Activated CD8-positive, alpha-beta T cell treated with anti-CD3 and anti-CD28 coated beads, Interleukin-2, amount 10 ng/mL, durations not matched to agents 7 days and 5 days (primary cell): ENCODE measurements at regions not wholly inside any gene's neighbourhood (a gene's known extent, or its start where the extent isn't known, plus 50 kb on each side); places are given as distances from the start of the nearest gene placed in this dataset.

Experiments
- ATAC-seq: fragments of 150-1000 bp; cut with Tn5 transposase; one replicate; pipeline ENCODE4 v1.10.0; 2021; ENCODE audit warnings: moderate library complexity
- CTCF ChIA-PET: fragments of 350-600 bp; sonication (Branson Sonifier 250); formaldehyde crosslinking; loops from one replicate; lab custom pipeline; 2021; ENCODE audit warnings: antibody characterized with exemption; lab: Charles Lee
- POLR2A ChIA-PET: fragments of 350-600 bp; sonication (Branson Sonifier 250); formaldehyde crosslinking; loops from one replicate; lab custom pipeline; 2021; ENCODE audit warnings: antibody characterized with exemption; lab: Charles Lee
- DNase-seq: peaks from one replicate; pipeline ENCODE4 v3.0.0-alpha.2; 2020
- H3K27ac Mint-ChIP-seq: one replicate; pipeline ENCODE4 v1.8.0; 2021; ENCODE audit warnings: mild to moderate bottlenecking, mixed read lengths
- H3K27me3 Mint-ChIP-seq: one replicate; pipeline ENCODE4 v1.8.0; 2021; ENCODE audit warnings: low read depth, mixed read lengths
- H3K36me3 Mint-ChIP-seq: one replicate; pipeline ENCODE4 v1.8.0; 2021; ENCODE audit warnings: low read depth, mixed read lengths
- H3K4me1 Mint-ChIP-seq: one replicate; pipeline ENCODE4 v1.8.0; 2021; ENCODE audit warnings: low read depth, mixed read lengths
- H3K4me3 Mint-ChIP-seq: one replicate; pipeline ENCODE4 v1.8.0; 2021; ENCODE audit warnings: mild to moderate bottlenecking, mixed read lengths
- H3K9me3 Mint-ChIP-seq: one replicate; pipeline ENCODE4 v1.8.0; 2022; ENCODE audit warnings: mixed read lengths; ENCODE audit not compliant: insufficient read depth

DNA sequence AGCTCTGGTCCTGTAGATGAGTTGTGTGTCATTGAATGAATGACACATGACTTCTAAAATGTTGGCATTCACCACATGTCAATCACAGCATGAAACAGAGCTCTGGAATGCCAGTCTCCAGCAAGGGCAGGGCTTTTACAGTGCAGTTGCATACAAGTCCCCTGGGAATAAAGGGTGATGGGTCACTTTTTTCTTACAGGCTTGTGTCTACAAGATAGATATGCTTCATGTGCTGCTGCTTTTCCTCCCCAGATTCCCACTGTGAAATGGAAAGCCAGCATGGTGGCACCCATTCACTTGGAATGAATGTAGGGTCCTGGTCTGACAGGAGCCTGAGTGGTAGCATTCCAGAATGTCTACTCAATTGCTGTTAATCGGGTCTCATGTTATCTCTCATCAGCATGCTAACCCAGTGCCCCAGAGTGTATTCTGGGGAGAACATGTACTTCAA lies 159.1 kb upstream of the KIT start:
- Mint-ChIP-seq H3K27ac (no peak overlapping the region), H3K36me3 (no peaks in the 10 kb centered on the region), H3K4me3 (no peak overlapping the region), H3K9me3 (no peaks in the 10 kb centered on the region), H3K4me1 (peaks cover 12% of the 10 kb centered on the region), H3K27me3 (peaks cover 16% of the 10 kb centered on the region)
- ChIA-PET CTCF (no interaction called here), POLR2A (no interaction called here)
- DNase-seq (no peak), ATAC-seq (no peak)

DNA sequence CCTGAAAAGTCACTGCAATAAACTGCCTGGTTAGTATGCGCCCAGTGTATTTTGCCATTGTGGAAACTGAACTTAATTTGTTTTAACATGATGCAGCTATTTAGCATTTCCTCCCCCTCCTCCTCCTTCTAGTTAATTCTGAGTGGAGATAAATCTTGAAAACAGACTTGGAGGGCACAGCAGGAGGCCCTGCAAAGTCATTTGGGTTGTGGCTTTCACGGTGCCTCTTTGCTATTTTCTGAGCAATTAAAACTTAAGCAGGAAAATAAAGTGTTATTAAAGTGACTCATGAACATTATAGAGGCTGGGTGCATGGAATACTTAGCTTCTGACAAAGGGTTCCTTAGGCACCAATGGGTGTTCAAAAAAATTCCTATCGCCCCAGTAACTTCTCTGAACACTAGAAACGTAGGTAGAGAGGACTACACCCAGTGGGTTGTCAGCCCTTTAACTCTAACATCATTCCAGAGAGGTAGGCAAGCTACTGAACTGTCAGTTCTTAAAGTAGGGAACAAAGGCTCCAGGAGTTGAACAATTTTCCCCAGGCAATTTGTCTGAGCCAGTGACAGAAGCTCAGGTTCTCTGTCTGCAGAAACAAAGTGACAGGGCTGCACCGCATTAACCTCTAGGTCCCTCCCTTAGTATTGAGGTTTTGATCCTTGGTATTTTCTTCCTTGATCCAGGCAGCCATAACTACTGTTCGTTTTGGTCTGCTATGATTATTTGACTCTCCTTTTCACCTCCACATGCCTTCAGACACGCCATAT lies 158.3 kb upstream of the KIT start:
- Mint-ChIP-seq H3K27ac (no peak overlapping the region), H3K4me1 (peaks cover 12% of the 10 kb centered on the region), H3K36me3 (no peaks in the 10 kb centered on the region), H3K27me3 (peaks cover 16% of the 10 kb centered on the region), H3K4me3 (no peak overlapping the region), H3K9me3 (no peaks in the 10 kb centered on the region)
- no peak for DNase-seq
- ChIA-PET CTCF (no interaction called here), POLR2A (no interaction called here)
- no peak for ATAC-seq

DNA sequence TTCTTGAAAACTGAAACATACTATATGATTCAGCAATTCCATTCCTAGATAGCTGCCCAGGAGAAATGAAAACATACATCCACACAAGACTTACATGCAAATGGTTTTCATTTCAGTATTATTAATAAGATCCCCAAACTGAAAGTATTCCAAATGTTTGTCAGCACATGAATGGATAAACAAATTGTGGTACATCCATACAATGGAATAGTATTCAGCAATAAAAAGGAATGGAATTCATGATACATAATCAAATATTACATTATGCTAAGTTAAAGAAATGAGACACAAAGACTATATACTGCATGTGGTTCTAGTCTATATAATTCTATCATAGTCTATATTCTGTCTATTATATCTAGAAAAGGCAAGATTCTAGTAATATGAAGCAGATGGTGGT lies 152.4 kb upstream of the KIT start:
- Mint-ChIP-seq H3K27me3 (peaks cover 10% of the 10 kb centered on the region), H3K9me3 (no peaks in the 10 kb centered on the region), H3K4me1 (no peaks in the 10 kb centered on the region), H3K4me3 (no peak overlapping the region), H3K27ac (no peak overlapping the region), H3K36me3 (no peaks in the 10 kb centered on the region)
- CTCF ChIA-PET, result no interaction called here
- POLR2A ChIA-PET, result no interaction called here
- DNase-seq (no peak), ATAC-seq (no peak)

DNA sequence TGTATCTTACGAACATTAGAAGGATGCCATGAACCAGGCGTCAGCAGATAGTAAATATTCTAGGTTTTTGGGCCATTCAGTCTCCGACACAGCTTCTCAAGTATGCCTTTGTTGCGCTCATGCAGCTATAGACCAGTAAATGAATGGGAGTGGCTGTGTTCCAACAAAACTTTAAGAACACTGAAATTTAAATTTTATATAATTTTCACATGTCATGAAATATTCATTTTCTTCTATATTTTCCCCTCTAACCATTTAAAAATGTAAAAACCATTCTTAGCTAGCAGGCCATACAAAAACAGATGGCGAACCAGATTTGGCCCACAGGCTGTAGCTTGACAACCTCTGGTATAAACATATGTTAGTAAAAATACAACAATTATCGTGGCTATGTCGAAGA lies 151.8 kb upstream of the KIT start:
- no peak for DNase-seq
- Mint-ChIP-seq H3K9me3 (no peaks in the 10 kb centered on the region), H3K4me3 (no peak overlapping the region), H3K4me1 (no peaks in the 10 kb centered on the region), H3K36me3 (no peaks in the 10 kb centered on the region), H3K27ac (no peak overlapping the region), H3K27me3 (peaks cover 4% of the 10 kb centered on the region)
- ATAC-seq, result no peak
- CTCF ChIA-PET, result no interaction called here
- POLR2A ChIA-PET, result no interaction called here

DNA sequence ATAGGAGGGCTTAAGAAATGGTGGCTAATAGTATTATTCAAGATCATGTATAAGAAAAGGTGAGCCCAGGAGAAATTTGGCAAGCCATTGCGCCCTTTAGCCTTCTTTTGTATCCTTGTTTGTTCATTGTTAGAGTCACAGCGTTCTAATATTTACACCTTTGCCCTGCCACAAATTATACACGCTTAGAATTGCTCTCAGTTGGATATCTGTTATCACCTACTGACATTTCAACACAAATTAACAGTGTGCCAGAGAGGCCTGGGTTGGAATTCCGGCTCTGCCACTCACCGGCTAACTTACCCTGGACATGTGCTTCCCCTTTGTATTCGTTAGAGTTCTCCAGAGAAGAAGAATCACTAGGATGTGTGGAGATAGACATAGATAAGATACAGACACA lies 148.7 kb upstream of the KIT start:
- no peak overlapping the region for H3K27ac Mint-ChIP-seq
- no peaks in the 10 kb centered on the region for H3K36me3 Mint-ChIP-seq
- no peaks in the 10 kb centered on the region for H3K4me1 Mint-ChIP-seq
- no peaks in the 10 kb centered on the region for H3K27me3 Mint-ChIP-seq
- POLR2A ChIA-PET, result no interaction called here
- no peaks in the 10 kb centered on the region for H3K9me3 Mint-ChIP-seq
- no peak for DNase-seq
- no peak overlapping the region for H3K4me3 Mint-ChIP-seq
- CTCF ChIA-PET, result no interaction called here
- no peak for ATAC-seq

DNA sequence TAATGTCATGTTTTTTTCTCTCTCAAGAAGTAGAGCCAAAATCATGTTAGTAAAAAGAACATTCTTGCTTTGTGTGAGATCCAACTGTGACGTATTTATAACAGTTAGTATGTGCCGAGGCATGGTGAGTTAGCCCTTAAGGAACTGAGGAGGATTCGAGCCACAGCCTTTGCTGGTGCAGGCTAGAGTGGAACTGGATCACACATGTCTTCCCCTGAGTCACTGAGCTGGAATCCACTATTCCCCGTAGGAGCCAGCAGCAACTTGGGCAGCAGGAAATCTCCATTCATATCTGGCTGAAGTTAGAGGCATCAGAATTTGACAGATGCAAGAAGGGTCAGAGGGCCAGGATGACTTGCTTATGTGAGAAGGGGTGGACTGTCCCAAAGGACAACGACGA lies 144.6 kb upstream of the KIT start:
- POLR2A ChIA-PET, result no interaction called here
- Mint-ChIP-seq H3K4me1 (no peaks in the 10 kb centered on the region), H3K4me3 (no peak overlapping the region), H3K9me3 (no peaks in the 10 kb centered on the region), H3K27ac (no peak overlapping the region), H3K36me3 (no peaks in the 10 kb centered on the region), H3K27me3 (no peaks in the 10 kb centered on the region)
- CTCF ChIA-PET, result no interaction called here
- DNase-seq (no peak), ATAC-seq (no peak)

DNA sequence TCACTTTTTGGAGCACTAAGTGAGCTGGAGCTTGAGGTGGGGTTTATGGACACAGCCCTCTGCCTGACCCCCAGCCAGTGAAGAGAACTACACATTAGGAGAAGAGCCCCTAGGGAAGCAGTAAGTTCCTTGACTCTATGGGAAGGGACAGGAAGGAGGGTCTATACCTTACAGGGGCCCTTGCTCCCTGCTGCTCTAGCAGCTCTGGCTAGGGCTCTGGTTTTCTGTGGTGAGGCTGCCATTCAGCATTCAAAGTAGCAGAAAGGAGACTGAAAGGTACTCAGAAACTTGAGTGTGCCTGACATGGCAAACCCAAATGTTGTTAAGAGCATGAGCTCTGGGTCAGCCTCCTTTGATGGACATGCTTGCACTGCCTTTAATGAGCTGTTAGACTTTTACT lies 144.0 kb upstream of the KIT start:
- Mint-ChIP-seq H3K4me1 (no peaks in the 10 kb centered on the region), H3K9me3 (no peaks in the 10 kb centered on the region), H3K4me3 (no peak overlapping the region), H3K36me3 (no peaks in the 10 kb centered on the region), H3K27ac (no peak overlapping the region), H3K27me3 (no peaks in the 10 kb centered on the region)
- ChIA-PET CTCF (no interaction called here), POLR2A (no interaction called here)
- ATAC-seq (no peak), DNase-seq (no peak)

DNA sequence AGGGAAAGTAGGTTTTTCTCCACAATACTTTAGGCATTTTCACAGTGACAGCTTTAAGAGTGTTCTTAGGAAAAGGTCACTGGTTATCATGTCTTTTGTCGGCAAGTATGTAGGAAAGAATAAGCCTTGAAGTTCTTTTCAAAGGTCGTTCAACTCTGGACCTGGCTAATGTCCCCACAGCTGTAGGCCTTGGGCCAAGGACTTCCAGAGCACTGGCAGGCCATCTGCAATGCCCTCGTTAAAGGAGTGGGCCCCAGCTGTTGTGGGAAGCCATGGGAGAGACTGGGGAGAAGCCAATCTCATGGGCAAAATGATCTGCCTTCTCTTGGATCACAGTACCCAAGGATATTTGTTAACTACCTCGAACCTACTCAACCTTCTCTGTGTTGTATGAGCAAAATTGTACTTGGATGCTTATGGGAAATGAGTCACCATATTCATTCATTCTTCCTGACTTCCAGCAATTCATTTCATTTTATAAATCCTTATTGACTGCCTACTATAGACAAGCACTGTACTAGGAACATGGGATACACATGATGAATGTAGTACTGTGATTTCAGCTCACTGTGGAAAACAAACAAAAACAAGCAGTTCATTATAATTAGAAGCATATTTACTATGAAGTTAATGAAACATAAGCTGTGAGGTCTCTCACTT lies 141.1 kb upstream of the KIT start:
- DNase-seq (no peak), ATAC-seq (no peak)
- no peaks in the 10 kb centered on the region for H3K4me1 Mint-ChIP-seq
- POLR2A ChIA-PET, result no interaction called here
- no peaks in the 10 kb centered on the region for H3K36me3 Mint-ChIP-seq
- no peaks in the 10 kb centered on the region for H3K9me3 Mint-ChIP-seq
- no peaks in the 10 kb centered on the region for H3K27me3 Mint-ChIP-seq
- CTCF ChIA-PET, result no interaction called here
- H3K4me3 Mint-ChIP-seq, result no peak overlapping the region
- H3K27ac Mint-ChIP-seq, result no peak overlapping the region

DNA sequence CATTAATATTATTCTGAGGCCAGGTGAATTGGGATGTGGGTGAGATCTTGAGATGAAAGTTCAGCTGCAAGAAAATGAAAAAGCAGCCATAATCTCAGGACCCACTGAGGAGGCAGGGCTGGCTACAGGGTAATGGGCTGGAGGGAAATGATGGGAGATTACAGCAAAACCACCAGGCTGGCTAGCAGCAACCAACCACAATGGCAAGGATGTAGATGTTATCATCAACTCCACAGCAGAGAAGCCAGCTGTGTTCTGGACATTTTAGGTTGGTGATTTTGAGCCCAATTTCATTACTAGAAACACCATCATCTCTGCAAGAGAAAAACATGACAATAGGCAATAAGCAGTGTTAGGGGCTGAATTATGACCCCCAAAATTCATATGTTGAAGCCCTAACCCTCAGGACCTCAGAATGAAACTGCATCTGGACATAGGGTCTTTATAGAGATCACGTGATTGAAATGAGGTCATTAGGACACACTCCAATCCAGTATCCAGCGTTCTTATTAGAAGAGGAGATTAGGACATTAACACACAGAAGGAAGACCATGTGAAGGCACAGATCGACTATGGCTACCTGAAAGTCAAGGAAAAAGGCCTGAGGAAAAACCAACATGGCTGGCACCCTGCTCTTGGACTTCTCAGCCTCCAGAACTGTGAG lies 139.8 kb upstream of the KIT start:
- DNase-seq, result no peak
- H3K4me3 Mint-ChIP-seq, result no peak overlapping the region
- no peak for ATAC-seq
- no peaks in the 10 kb centered on the region for H3K9me3 Mint-ChIP-seq
- CTCF ChIA-PET, result no interaction called here
- no peak overlapping the region for H3K27ac Mint-ChIP-seq
- H3K4me1 Mint-ChIP-seq, result no peaks in the 10 kb centered on the region
- peaks cover under 1% of the 10 kb centered on the region for H3K27me3 Mint-ChIP-seq
- H3K36me3 Mint-ChIP-seq, result no peaks in the 10 kb centered on the region
- POLR2A ChIA-PET, result no interaction called here

DNA sequence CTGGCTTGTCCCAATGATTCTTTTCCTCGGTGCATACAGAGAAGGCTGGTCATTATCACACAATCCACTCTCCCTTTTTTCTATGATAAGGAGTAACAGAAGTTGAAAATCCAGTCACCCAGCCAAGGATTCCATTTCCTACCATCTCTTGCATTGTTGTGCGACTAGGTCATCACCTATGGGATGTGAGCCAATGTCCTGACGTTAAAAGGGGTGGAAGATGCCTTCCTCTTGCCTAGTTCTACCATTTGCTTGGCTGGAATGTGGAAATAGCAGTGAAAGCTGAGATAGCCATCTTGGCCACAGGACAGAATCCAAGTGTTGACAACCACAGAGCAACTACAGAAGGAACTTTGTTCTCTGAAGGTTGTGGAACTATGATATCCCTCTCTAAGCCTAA lies 132.2 kb upstream of the KIT start:
- Mint-ChIP-seq H3K27me3 (peaks cover 8% of the 10 kb centered on the region), H3K36me3 (no peaks in the 10 kb centered on the region), H3K9me3 (no peaks in the 10 kb centered on the region), H3K4me1 (no peaks in the 10 kb centered on the region), H3K4me3 (no peak overlapping the region), H3K27ac (no peak overlapping the region)
- POLR2A ChIA-PET, result no interaction called here
- ATAC-seq (no peak), DNase-seq (no peak)
- CTCF ChIA-PET, result no interaction called here

DNA sequence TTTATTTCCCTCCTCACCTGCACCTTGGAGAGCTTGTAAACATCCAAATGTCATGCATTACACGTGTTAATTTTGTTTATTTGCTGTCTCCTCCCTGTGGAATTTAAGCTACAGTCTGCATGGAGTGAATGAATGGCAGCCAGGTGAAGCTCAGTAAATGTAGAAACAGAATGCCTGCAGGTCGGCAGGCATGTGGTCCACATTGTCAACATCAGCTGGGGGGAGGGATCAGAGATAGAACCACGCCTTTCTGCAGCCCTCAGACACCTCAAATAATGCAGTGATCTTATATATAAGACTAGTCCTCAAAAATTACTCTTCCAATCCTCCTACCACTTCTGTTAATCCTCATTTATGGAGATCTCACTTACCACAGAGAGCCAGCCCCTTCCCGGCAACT lies 131.2 kb upstream of the KIT start:
- no peaks in the 10 kb centered on the region for H3K36me3 Mint-ChIP-seq
- H3K9me3 Mint-ChIP-seq, result no peaks in the 10 kb centered on the region
- ChIA-PET POLR2A (no interaction called here), CTCF (no interaction called here)
- H3K4me3 Mint-ChIP-seq, result no peak overlapping the region
- no peaks in the 10 kb centered on the region for H3K4me1 Mint-ChIP-seq
- DNase-seq, result no peak
- peaks cover 8% of the 10 kb centered on the region for H3K27me3 Mint-ChIP-seq
- no peak overlapping the region for H3K27ac Mint-ChIP-seq
- no peak for ATAC-seq

DNA sequence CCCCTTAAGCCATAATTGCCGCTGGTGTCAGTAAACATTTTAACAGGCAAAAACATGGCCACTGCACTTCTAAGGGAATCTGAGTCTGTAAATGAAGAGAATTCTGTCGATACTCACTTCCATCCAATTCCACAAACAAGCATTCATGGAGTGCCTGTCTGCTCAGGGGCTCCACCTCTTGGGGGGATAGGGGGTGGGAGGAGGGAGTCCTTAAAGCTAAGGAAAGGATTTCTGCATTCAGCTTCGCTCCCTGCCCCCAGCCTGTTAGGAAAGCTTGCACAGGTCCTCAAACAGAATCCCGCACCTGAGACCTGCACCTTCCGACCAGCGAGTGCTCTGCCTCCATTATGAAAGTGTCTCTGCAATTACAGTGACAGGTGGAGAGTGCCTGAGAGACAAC lies 130.2 kb upstream of the KIT start:
- no peaks in the 10 kb centered on the region for H3K36me3 Mint-ChIP-seq
- no peak for DNase-seq
- ChIA-PET CTCF (no interaction called here), POLR2A (no interaction called here)
- no peak for ATAC-seq
- no peaks in the 10 kb centered on the region for H3K9me3 Mint-ChIP-seq
- H3K27me3 Mint-ChIP-seq, result peaks cover 8% of the 10 kb centered on the region
- no peak overlapping the region for H3K27ac Mint-ChIP-seq
- no peak overlapping the region for H3K4me3 Mint-ChIP-seq
- no peaks in the 10 kb centered on the region for H3K4me1 Mint-ChIP-seq
